ENCODE measurements at regions not wholly inside any gene's neighbourhood (a gene's known extent, or its start where the extent isn't known, plus 50 kb on each side); places are given as distances from the start of the nearest gene placed in this dataset.

DNA sequence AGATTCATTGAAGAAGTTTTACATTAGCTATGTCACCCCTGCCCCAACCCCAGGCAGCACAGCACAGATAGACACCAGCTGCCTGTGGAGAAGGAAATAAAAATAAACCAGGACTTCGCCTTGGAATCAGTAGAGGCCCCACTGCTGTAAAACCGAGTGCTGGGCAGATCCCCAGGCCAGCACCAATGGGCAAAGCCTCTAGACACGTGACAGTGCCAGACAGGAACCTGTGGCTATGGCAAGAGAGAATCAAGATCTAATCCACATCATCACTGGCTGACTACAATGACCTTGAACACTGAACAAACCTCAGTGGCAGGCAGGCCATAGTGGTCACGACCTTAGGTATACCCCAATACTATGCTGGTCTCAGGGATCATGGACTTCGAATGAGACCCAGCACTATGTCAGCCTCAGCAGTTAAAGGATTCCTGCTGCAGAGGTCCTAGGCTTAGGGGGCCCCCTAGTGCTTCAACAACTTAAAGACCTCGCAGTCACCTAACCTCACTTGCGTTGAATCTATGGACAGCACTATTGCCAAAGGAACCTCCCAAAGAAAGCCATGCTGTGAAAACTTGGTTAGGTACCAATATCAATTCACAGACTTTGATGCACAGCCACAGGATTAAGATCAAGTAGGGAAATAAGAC, 2118.6 kb upstream of the C9orf72 start:
- no peak for DNase-seq (ENCODE audit: extremely low read depth, low read depth)
- TF ChIP-seq, protein P1, sequence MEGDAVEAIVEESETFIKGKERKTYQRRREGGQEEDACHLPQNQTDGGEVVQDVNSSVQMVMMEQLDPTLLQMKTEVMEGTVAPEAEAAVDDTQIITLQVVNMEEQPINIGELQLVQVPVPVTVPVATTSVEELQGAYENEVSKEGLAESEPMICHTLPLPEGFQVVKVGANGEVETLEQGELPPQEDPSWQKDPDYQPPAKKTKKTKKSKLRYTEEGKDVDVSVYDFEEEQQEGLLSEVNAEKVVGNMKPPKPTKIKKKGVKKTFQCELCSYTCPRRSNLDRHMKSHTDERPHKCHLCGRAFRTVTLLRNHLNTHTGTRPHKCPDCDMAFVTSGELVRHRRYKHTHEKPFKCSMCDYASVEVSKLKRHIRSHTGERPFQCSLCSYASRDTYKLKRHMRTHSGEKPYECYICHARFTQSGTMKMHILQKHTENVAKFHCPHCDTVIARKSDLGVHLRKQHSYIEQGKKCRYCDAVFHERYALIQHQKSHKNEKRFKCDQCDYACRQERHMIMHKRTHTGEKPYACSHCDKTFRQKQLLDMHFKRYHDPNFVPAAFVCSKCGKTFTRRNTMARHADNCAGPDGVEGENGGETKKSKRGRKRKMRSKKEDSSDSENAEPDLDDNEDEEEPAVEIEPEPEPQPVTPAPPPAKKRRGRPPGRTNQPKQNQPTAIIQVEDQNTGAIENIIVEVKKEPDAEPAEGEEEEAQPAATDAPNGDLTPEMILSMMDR (IDR thresholded peaks at IDR 0.05; ENCODE audit: low read depth, low read length) = no peak

DNA sequence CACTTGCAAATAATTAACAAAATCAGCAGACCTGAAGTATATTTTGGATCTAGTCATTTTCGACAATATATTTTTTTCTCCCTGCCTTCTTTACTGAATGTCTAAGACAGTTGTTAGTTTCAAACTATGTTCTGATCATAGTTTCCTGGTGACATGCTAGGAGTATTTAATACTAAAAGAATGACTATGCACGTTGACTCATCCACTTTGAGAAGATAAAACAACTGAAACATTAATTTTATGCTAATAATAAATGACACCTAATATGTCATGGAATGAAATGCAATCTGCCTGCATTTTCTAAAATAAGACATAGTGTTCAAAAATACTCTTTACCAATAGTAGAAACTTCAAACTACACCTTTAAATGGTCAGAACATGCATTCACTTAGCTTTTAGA, 2123.7 kb upstream of the C9orf72 start:
- no peak for DNase-seq (ENCODE audit: extremely low read depth, low read depth)
- TF ChIP-seq, protein P1 (IDR thresholded peaks at IDR 0.05; ENCODE audit: low read depth, low read length) = no peak

DNA sequence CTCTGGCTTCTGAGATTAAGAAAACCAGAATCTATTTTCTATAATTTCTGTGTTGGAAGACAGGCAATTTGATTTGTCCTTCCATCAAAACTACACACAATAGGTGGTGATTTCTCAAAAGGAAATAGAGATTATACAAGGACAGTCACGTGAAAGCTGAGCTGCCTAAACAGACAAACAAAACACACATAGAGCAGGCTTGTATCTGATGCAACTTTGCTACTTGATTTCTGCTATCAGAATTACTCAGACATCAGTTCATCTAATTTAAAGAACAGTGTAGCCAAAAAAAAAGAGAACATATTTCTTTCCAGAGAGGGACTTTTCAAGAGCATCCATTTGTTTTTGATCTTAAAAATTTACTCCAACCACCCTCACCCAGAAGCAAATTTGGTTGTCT, 2128.3 kb upstream of the C9orf72 start:
- TF ChIP-seq, protein P1 (IDR thresholded peaks at IDR 0.05; ENCODE audit: low read depth, low read length) = no peak
- DNase-seq (ENCODE audit: extremely low read depth, low read depth) = no peak

DNA sequence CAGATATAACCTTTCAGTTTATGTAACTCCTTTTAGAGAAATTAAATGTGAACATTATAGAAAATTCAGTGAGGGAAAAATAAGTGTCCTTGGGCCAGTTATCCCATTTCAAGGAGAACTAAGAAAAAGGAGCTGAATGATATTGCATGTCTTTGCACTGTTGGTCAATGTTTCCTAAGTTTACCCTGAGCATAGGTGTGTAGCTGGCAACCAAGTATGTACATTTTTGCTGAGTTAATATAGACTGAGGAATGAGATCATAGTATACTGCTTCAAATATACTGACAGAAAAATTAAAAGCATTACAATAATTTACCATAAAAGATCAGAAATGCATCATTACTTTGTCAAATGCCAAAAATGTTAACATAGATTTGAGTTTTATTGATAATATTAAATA, 2128.7 kb upstream of the C9orf72 start:
- TF ChIP-seq, protein P1 (IDR thresholded peaks at IDR 0.05; ENCODE audit: low read depth, low read length) = no peak
- no peak for DNase-seq (ENCODE audit: extremely low read depth, low read depth)

DNA sequence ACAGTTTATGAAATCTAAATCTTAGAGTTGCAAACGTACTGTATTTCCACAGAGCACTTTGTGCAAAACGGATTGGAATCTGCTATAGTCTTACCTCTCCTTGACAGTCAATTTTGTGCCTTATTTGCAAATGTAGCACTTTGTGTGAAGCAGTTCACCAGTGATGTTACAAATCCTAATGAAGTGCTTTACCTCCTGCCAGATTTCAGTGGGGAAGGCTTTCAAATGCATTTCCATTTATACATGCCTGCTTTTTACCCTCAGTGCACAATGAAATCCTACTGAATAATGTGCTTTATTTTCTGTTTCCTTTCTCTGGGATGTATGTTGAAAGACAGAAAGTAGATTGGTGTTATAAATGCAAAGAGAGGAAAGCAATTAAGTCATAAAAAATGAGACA, 2141.6 kb upstream of the C9orf72 start:
- TF ChIP-seq, protein P1 (IDR thresholded peaks at IDR 0.05; ENCODE audit: low read depth, low read length) = no peak
- DNase-seq (ENCODE audit: extremely low read depth, low read depth) = no peak

DNA sequence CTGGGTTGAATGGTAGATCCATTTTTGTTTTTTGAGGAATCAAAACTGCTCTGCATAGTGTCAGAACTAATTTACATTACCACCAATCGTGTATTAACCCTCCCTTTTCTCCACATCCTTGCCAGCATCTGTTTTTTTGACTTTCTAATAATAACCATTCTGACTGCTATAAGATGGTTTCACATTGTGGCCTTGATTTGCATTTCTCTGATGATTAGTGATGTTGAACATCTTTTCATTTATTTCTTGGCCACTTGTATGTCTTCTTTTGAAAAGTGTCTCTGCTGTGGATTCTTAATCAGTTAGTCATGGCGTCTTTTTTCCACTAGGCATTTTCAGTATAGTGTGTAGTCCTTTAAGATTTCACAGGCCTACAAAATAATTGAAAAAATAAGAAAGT, 2144.3 kb upstream of the C9orf72 start:
- no peak for DNase-seq (ENCODE audit: extremely low read depth, low read depth)

DNA sequence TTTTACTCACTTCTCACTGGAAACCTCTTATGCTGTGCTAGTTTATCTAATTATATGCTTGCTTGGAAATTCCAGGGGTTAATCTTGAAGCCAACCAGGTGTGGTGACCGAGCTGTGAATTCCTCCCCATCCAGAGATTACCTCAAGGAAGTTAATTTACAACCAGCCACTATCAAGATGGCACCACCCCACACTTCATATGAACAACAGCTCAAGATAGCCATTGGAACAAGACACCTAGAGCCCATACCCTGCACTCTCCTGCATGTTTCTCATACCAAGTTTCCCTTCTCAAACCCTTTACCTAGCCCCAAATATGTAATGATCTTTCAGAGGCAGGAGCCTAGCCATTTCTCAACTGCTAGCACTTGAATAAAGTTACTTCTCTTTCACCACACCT, 2156.9 kb upstream of the C9orf72 start:
- TF ChIP-seq, protein P1 (IDR thresholded peaks at IDR 0.05; ENCODE audit: low read depth, low read length) = no peak
- DNase-seq (ENCODE audit: extremely low read depth, low read depth) = no peak

More for the DNA sequence above, 2144.3 kb upstream of the C9orf72 start:
- TF ChIP-seq, protein P1 (IDR thresholded peaks at IDR 0.05; ENCODE audit: low read depth, low read length) = no peak

Data from AG09319 (cell line).